ENCODE measurements at regions not wholly inside any gene's neighbourhood (a gene's known extent, or its start where the extent isn't known, plus 50 kb on each side); places are given as distances from the start of the nearest gene placed in this dataset.

- TF ChIP-seq REST (IDR thresholded peaks at IDR 0.05; ENCODE audit: low read depth), result no peak
- no peak for TF ChIP-seq MAX (IDR thresholded peaks at IDR 0.05)
- no peak for TF ChIP-seq RAD21 (IDR thresholded peaks at IDR 0.05; ENCODE audit: low read depth)
- no peak for TF ChIP-seq EGR1 (IDR thresholded peaks at IDR 0.05)
- no peak for TF ChIP-seq EP300 (IDR thresholded peaks at IDR 0.05; ENCODE audit: borderline replicate concordance)
- TF ChIP-seq CREB1 (IDR thresholded peaks at IDR 0.05; ENCODE audit: low read depth), result no peak
- TF ChIP-seq YY1 (IDR thresholded peaks at IDR 0.05; ENCODE audit: low read depth), result no peak
- no peak for TF ChIP-seq ZBTB7A (IDR thresholded peaks at IDR 0.05; ENCODE audit: low read depth)
- TF ChIP-seq TAF1 (IDR thresholded peaks at IDR 0.05; ENCODE audit: low read depth), result no peak
These were observed 102.5 kb upstream of the PDZRN3 start for GRCh38 chr3:73727117-73727821.

Measured in Ishikawa (cell line).